Muscle of arm (tissue), 1 donor: ENCODE measurements at regions not wholly inside any gene's neighbourhood (a gene's known extent, or its start where the extent isn't known, plus 50 kb on each side); places are given as distances from the start of the nearest gene placed in this dataset.

Source experiments
- DNase-seq: peaks from one replicate; pipeline ENCODE4 v3.0.0-alpha.2; 2013

- no peak for DNase-seq
Measured at GRCh38 chr10:31145986-31146385, 114.3 kb upstream of the ZNF438 start.

- DNase-seq, result peak; percentile 89
Measured at GRCh38 chr10:31146491-31147209, 115.0 kb upstream of the ZNF438 start.

GRCh38 chr10:31147210-31147608 lies 115.5 kb upstream of the ZNF438 start:
- DNase-seq, result no peak

GRCh38 chr10:31148951-31149350 lies 117.3 kb upstream of the ZNF438 start:
- DNase-seq, result no peak

GRCh38 chr10:31149835-31150512 lies 118.3 kb upstream of the ZNF438 start:
- no peak for DNase-seq

GRCh38 chr10:31151301-31151700 lies 119.6 kb upstream of the ZNF438 start:
- DNase-seq, result no peak

GRCh38 chr10:31152421-31153135 lies 120.9 kb upstream of the ZNF438 start:
- DNase-seq, result no peak

GRCh38 chr10:31153161-31153560 lies 121.5 kb upstream of the ZNF438 start:
- DNase-seq, result no peak

- no peak for DNase-seq
Measured at GRCh38 chr10:31153692-31154091, 122.0 kb upstream of the ZNF438 start.

- DNase-seq, result no peak
Measured at GRCh38 chr10:31154996-31155395, 123.3 kb upstream of the ZNF438 start.

GRCh38 chr10:31157123-31158010 lies 125.7 kb upstream of the ZNF438 start:
- DNase-seq, result peak; percentile 87

- no peak for DNase-seq
Measured at GRCh38 chr10:31158011-31158658, 126.5 kb upstream of the ZNF438 start.

- no peak for DNase-seq
Measured at GRCh38 chr10:31166606-31167005, 134.9 kb upstream of the ZNF438 start.

- DNase-seq, result no peak
Measured at GRCh38 chr10:31170636-31171035, 139.0 kb upstream of the ZNF438 start.

- peak; percentile 67 for DNase-seq
Measured at GRCh38 chr10:31171402-31172083, 139.9 kb upstream of the ZNF438 start.

- no peak for DNase-seq
Measured at GRCh38 chr10:31172925-31173324, 141.3 kb upstream of the ZNF438 start.

GRCh38 chr10:31173752-31174151 lies 142.1 kb upstream of the ZNF438 start:
- no peak for DNase-seq

GRCh38 chr10:31179091-31179680 lies 139.8 kb upstream of the ZEB1 start:
- DNase-seq, result no peak

GRCh38 chr10:31186225-31187000 lies 132.6 kb upstream of the ZEB1 start:
- DNase-seq, result no peak

GRCh38 chr10:31187182-31187581 lies 131.8 kb upstream of the ZEB1 start:
- DNase-seq, result no peak
